Testis (tissue), 2 donors: ENCODE measurements at regions not wholly inside any gene's neighbourhood (a gene's known extent, or its start where the extent isn't known, plus 50 kb on each side); places are given as distances from the start of the nearest gene placed in this dataset.
"Not testable (repeated sequence)": the region's sequence is repeated elsewhere in the genome, so short reads cannot be mapped to it uniquely, and the experiment has no call there.

Source experiments
- DNase-seq: peaks from one replicate; pipeline ENCODE4 v3.0.0-alpha.2; 2019
- H3K27ac ChIP-seq, 2 donors: fragments of 200-600 bp; sonication (generic); one replicate each; pipeline ENCODE4 v1.5.1; 2019
- H3K27me3 ChIP-seq: fragments of 200-600 bp; sonication (generic); one replicate; pipeline ENCODE4 v1.5.1; 2019
- H3K36me3 ChIP-seq: fragments of 200-600 bp; sonication (generic); one replicate; pipeline ENCODE4 v1.5.1; 2017; ENCODE audit warnings: low read depth; ENCODE audit errors: missing control alignments
- H3K4me1 ChIP-seq: fragments of 200-600 bp; sonication (generic); one replicate; pipeline ENCODE4 v1.5.1; 2019
- H3K4me3 ChIP-seq, 2 donors: fragments of 200-600 bp; sonication (generic); one replicate each; pipeline ENCODE4 v1.5.1; 2017 to 2019
- H3K9me3 ChIP-seq: fragments of 200-600 bp; sonication (generic); one replicate; pipeline ENCODE4 v1.5.1; 2017
- POLR2A ChIP-seq: fragments of 450-650 bp; IDR thresholded peaks from one replicate; pipeline ENCODE4 v1.6.1; 2017; ENCODE audit warnings: antibody characterized with exemption, mild to moderate bottlenecking, moderate library complexity
- WGBS, 2 donors: methylation state at CpG; one replicate each; pipeline ENCODE4 v1.1.5; 2018; 5-methylcytosine and 5-hydroxymethylcytosine counted together
- intact Hi-C: fragments of 100-400 bp; cut with DNase I; formaldehyde crosslinking; loops from one replicate; pipeline ENCODE4 v1.15.1; 2023; ENCODE audit warnings: low total_unique reads
- TF ChIP-seq, protein P1 (sequence below), 3 experiments: fragments of 450-650 bp in 2 of 3; fragments of 200-600 bp in 1 of 3; sonication (generic) in 1 of 3; IDR thresholded peaks; one replicate each; pipeline ENCODE4 v1.5.1; 2016 to 2019; ENCODE audit warnings: antibody characterized with exemption in 3 of 3, mild to moderate bottlenecking in 2 of 3, moderate library complexity in 1 of 3

DNA sequence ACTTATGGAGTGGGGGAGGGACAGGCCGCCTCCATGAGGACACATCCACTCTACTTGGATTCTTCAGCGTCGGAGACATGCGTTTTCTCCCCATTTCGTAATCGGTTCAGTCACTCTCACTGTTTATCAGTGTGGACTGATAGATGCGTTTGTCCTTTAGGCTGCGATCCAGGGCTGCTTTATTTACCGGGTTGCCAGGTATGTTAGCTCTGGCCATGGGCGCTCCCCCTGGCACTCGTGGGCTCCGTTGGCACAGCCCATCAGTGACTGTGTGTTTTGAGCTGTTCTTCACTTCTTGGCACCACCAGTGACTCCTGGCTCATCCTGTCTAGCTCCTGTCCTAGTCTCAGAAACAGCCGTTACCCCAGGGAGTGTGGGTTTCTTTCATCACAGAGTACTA lies 1203.3 kb downstream of the BRD1 start:
- no peak overlapping the region for H3K4me3 ChIP-seq
- no peak overlapping the region for H3K27ac ChIP-seq
- no peak for DNase-seq
- 85% methylated on average over 13 of the region's 13 CpGs for WGBS, 2 donors
- no peaks in the 10 kb centered on the region for H3K27me3 ChIP-seq
- no peaks in the 10 kb centered on the region for H3K36me3 ChIP-seq
- TF ChIP-seq, protein P1, sequence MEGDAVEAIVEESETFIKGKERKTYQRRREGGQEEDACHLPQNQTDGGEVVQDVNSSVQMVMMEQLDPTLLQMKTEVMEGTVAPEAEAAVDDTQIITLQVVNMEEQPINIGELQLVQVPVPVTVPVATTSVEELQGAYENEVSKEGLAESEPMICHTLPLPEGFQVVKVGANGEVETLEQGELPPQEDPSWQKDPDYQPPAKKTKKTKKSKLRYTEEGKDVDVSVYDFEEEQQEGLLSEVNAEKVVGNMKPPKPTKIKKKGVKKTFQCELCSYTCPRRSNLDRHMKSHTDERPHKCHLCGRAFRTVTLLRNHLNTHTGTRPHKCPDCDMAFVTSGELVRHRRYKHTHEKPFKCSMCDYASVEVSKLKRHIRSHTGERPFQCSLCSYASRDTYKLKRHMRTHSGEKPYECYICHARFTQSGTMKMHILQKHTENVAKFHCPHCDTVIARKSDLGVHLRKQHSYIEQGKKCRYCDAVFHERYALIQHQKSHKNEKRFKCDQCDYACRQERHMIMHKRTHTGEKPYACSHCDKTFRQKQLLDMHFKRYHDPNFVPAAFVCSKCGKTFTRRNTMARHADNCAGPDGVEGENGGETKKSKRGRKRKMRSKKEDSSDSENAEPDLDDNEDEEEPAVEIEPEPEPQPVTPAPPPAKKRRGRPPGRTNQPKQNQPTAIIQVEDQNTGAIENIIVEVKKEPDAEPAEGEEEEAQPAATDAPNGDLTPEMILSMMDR (IDR thresholded peaks at IDR 0.05): no peak
- no peak for TF ChIP-seq POLR2A
- no peaks in the 10 kb centered on the region for H3K9me3 ChIP-seq
- intact Hi-C loops: no loop called here
- H3K4me1 ChIP-seq: no peaks in the 10 kb centered on the region

DNA sequence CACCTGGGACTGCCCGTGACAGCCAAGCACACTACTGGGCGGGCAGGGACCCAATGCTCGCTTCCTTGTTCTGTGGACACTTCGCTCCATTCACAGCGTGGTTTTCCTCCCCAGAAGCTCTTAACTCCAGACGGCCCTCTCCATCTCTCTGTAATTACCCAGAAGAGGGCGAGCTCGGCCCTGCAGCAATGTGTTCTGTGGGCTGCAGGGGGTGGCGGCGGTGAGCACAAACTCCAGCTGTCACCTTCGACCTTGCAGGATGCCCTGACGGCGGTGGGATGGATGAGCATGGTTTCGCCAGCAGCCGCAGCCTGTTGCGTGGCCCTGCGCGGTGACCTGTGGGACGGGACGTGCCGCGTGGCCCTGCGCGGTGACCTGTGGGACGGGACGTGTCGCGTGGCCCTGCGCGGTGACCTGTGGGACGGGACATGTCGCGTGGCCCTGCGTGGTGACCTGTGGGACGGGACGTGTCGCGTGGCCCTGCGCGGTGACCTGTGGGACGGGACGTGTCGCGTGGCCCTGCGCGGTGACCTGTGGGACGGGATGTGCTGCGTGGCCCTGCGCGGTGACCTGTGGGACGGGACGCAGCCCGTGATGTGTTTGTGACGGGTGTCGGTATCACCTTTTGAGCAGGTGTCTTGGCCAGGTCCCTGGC lies 1204.7 kb downstream of the BRD1 start:
- H3K27me3 ChIP-seq: no peaks in the 10 kb centered on the region
- no peak overlapping the region for H3K4me3 ChIP-seq
- intact Hi-C loops: no loop called here
- no peak for DNase-seq
- no peaks in the 10 kb centered on the region for H3K9me3 ChIP-seq
- H3K36me3 ChIP-seq: no peaks in the 10 kb centered on the region
- WGBS, 2 donors: 84 to 92% methylated on average over 24 to 52 of the region's 55 CpGs
- H3K27ac ChIP-seq: no peak overlapping the region
- no peak for TF ChIP-seq POLR2A
- TF ChIP-seq, protein P1 (IDR thresholded peaks at IDR 0.05): no peak
- H3K4me1 ChIP-seq: no peaks in the 10 kb centered on the region

DNA sequence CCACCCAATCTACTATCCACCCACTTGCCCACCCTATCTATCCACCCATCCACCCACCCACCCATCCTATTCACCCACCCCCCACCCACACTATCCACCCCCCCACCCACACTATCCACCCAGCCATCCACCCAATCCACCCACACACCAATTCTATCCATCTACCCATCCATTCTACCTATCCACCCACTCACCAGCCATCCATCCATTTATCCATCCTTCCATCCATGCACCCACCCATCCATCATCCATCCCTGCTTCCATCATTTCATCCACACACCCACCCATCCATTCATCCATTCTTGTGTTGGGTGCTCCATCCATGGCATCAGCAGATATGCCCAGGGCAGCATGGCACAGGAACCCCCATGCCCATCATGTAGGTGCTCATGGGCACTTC lies 1206.6 kb downstream of the BRD1 start:
- no peak for DNase-seq
- intact Hi-C loops: no loop called here
- H3K27ac ChIP-seq: no peak overlapping the region
- no peak overlapping the region for H3K4me3 ChIP-seq
- H3K27me3 ChIP-seq: no peaks in the 10 kb centered on the region
- no peak for TF ChIP-seq POLR2A
- TF ChIP-seq, protein P1 (IDR thresholded peaks at IDR 0.05): no peak
- no peaks in the 10 kb centered on the region for H3K36me3 ChIP-seq
- no peaks in the 10 kb centered on the region for H3K9me3 ChIP-seq
- no peaks in the 10 kb centered on the region for H3K4me1 ChIP-seq

DNA sequence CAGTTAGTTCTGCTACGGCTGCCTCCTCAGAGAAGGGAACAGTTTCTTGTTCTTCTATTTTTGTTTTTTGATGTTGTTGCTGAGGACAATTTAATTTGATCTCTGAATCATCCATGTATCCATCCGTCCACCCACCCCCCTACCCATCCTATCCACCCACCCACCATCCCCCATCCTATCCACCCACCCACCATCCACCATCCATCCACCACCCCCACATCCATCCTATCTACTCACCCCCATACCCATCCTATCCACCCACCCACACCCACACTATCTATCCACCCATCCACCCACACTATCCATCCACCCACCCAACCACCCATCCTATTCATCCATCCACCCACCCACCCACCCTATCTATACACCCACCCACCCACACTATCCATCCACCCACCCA lies 1207.2 kb downstream of the BRD1 start:
- H3K27ac ChIP-seq, H3K4me3 ChIP-seq, intact Hi-C loops, H3K36me3 ChIP-seq, DNase-seq, H3K4me1 ChIP-seq, H3K27me3 ChIP-seq, H3K9me3 ChIP-seq: not testable (repeated sequence)
- WGBS, 2 donors: 74 to 84% methylated on average over 2 of the region's 2 CpGs

DNA sequence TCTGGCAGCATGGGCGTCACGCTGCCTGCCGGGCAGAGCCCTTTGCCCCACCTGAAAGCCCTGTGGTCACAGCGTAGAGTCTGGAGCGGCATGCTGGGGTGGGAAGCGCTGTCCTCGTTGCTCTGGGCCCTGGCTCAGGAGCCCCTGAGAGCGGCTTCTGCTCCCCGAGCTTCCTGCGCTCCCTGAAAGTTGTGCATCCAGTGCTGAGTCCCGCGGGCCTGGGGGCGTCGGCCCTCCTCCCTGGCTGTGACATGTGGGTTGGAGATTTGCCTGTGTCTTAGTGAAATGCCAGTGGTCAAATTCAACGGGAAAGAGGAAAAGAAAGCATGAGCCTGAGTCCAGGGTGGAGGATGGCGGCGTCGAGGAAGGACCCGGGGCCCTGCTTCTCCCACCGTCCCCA lies 1208.0 kb downstream of the BRD1 start:
- no peaks in the 10 kb centered on the region for H3K27me3 ChIP-seq
- no peaks in the 10 kb centered on the region for H3K36me3 ChIP-seq
- 82 to 85% methylated on average over 17 to 20 of the region's 20 CpGs for WGBS, 2 donors
- no peak for DNase-seq
- no peak overlapping the region for H3K27ac ChIP-seq
- TF ChIP-seq, protein P1 (IDR thresholded peaks at IDR 0.05): no peak
- no peak for TF ChIP-seq POLR2A
- H3K9me3 ChIP-seq: no peaks in the 10 kb centered on the region
- H3K4me3 ChIP-seq: no peak overlapping the region
- H3K4me1 ChIP-seq: no peaks in the 10 kb centered on the region
- intact Hi-C loops: no loop called here
